ENCODE measurements at regions not wholly inside any gene's neighbourhood (a gene's known extent, or its start where the extent isn't known, plus 50 kb on each side); places are given as distances from the start of the nearest gene placed in this dataset.

GRCh38 chr4:11111876-11112275, 316.8 kb downstream of the HS3ST1 start:
- no peak for TF ChIP-seq CTCF (IDR thresholded peaks at IDR 0.05 in 8 of 11, conservative IDR thresholded peaks at IDR 0.05 in 3 of 11)
- no peak for TF ChIP-seq POLR2A (IDR thresholded peaks at IDR 0.05)
- TF ChIP-seq POLR2AphosphoS5 (IDR thresholded peaks at IDR 0.05): no peak
